NCI-H1694 treated with DMSO at 0.1 percent for 48 hours (cell line): ENCODE measurements at regions not wholly inside any gene's neighbourhood (a gene's known extent, or its start where the extent isn't known, plus 50 kb on each side); places are given as distances from the start of the nearest gene placed in this dataset.
A peak's percentile ranks its signal among the peaks of the same experiment; 100 is the strongest.

Source experiments
- DNase-seq: peaks from one replicate; lab custom pipeline; 2025; lab: John Stamatoyannopoulos, UW

DNA sequence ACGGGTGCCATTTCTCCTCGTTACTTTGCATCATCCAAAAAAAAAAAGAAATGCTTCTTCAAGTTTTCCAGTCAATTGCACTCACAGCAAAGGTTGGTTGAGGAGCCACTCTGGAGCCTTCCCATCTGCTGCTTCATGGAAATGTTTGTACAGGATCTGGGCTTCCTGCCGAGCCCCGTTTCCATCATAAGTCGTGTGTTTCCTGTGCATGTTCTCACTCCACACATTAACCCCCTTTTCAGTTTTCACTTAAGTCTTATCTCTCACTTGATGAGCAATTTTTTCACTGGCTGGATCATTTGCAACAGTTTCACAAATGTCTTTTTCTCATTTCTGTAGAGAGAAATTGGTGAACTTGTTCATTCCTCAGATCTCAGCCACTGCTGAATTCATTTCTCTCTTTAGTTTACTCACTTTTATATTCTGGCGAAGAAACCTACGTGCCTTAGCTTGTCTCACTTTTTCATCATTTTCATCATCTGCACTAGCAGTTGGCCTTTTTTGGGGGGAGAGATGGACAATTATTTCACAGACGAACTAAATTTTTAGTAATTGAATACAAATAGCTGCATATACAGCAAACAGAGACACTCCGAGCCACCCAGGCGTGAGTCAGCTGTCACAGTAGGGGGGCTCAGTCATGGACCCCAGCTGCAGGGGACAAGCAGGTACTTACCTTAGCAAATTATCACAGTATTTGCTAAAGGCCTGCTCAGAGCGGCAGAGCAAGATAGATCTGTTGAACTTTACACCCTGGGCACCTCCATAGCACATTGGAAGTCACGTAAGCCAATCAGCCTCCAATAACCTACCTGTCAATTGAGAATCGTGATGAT lies 750.8 kb upstream of the ID2 start:
- peak; percentile 50 for DNase-seq

DNA sequence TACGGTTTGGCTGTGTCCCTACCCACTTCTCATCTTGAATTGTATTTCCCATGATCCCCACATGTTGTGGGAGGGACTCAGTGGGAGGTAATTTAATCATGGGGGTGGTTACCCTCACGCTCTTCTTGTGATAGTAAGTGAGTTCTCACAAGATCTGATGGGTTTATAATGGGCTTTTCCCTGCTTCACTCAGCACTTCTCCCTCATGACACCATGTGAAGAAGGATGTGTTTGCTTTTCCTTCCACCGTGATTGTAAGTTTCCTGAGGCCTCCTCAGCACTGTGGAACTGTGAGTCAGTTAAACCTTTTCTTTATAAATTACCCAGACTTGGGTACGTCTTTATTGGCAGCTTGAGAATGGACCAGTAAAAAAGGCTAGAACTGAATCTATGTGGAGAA lies 750.0 kb upstream of the ID2 start:
- DNase-seq: no peak

DNA sequence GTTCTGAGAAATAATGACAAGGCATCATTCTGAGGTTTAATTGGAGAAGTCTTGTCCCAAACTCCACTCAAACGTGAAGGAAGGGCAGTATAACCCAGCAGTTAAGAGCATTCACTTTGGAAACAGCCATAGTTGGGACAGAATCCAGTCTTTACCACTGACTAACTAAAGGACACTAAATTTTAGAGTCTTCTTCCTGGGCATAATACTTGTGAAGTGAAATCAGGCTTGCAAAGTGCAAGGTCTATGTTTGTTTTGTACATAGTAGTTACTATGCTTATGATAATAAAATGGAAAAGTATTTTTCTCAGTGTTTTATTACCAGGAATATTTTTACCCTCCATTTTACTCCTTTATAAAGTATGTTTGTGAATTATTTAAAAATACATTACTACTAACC lies 748.2 kb upstream of the ID2 start:
- no peak for DNase-seq

DNA sequence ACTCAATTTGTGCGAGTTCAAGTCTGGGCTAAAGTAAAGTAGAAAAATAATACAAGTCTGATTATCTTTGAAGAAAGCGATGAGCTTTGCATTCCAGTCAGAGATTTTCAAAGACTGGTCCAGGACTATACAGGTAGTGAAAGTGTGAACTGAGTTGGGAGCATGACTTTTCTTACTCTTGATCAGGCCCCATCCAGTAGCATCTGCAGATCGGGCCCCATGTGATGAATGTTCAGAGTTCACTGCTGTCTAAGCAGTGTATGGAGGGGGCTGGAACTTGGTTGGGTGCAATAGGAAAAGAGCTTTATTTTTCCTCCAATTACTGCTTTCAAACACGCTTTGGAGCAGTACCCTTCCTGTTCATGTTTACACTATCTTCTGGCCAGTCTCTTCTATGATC lies 747.4 kb upstream of the ID2 start:
- DNase-seq: no peak

DNA sequence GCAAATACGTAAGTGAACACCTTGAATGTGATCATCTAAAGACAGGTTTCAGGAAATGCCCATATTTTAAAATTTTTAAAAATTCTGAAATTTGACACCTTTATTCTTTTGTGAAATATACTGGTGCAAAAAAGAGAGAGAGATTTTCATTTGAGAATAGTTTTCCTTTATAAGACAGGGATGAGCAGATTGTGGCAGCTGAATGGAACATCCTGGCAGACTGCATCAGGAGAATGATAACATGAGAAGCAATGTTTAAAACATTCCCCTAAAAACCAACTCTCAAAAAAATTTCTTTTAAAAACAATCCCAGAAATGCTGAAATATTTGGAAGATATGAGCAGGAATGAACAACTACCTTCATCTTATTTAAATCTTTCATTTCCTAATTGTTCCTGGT lies 744.8 kb upstream of the ID2 start:
- no peak for DNase-seq

DNA sequence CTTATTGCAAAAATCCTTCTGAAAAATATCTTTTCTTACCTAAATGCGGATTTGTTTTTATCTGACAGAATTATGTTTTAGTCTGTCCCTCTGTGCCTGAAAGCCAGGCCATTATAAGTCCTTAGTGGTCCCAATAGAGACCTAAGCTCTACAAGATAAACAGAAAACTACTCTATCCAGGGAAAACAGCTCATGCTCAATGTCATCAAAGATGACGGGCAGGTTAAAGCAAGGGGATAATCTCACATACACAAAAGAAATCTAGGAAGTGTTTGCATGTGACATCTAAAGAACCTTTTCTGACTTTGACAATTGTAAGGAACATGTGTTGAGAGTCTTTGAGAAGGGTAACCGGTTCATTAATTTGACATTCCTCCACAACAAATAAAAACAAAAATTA lies 741.1 kb upstream of the ID2 start:
- no peak for DNase-seq

DNA sequence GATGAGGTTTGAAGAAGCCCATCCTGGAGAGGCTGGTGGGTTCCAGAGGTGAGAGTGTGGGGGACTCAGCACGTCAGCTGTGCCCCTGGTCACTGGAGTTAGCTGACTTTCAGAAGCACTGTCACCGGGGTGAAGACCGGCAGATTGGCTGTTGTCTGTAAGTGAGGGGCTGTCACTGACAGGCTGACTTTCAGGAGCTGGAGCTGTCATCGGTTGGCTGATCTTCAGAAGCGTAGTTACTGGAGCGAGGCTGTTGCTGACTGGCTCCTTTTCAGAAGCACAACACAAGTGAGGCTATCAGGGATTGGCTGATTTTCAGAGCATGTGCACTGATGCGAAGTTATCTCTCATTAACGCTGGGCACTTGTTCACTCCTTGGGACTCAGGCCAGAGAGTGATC lies 738.4 kb upstream of the ID2 start:
- no peak for DNase-seq

DNA sequence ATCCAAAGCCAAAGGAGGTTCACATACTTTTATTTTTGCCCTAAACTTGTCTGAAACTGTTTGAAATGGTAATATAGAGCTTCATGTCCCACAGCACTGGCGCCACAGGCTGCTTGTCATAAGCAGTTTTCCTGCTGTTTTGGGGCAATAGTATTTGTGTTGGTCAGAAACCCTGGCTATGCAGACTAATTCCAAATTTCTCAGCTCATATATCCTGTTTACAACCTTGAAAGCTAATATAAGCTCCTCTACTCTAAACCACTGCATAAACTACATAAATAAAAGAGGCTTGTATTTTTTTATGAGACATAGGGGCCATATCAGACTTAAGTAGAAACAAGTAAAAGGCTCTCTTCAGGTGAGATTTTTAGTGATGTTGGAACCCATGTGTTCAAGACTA lies 736.8 kb upstream of the ID2 start:
- DNase-seq: no peak

DNA sequence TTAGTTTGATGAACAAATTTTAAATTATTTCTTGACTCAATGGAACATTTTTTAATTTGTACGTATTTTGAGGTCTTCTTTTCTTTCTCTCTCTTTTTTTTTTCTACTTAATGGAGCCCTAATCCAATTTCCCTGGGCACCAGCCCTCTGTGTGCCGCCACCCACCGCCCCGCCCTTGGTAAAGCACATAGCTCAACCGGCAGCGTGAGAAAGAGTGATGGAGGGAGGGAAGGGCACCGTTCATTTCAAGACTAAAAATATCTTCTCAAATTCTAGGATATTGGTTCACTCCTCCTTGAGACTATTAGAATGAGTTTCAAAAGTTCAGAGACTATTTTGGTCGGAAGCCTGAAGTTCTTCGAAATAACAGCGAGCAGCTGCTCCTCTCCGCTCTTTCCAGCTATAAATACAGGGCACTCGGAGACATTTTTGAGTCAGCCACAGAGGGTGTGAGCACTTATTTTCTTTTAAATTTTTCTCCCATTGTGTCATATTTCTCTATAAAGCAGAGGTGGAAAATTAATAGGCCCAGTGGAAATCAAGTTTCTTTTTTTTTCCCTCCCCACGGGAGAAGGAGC lies 731.7 kb upstream of the ID2 start:
- DNase-seq: no peak

DNA sequence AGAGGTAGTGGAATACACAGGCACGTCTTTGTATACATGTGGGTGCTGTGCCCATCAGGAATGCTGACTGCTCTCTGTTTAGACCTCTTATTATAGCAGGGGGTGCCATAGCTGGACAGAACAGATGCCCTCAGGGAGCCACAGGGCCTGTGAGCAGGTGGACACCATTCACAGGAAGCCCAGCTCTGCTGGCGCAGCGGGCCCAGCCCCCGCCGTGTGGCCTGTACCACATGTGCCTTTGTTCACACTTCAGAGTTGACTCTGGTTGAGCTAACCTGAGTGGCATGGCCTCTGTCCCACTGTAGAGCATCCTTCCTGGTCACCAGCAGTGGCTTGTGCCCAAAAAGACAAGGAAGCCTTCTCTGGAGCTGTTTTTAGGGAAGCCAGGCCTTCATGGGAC lies 730.9 kb upstream of the ID2 start:
- no peak for DNase-seq

DNA sequence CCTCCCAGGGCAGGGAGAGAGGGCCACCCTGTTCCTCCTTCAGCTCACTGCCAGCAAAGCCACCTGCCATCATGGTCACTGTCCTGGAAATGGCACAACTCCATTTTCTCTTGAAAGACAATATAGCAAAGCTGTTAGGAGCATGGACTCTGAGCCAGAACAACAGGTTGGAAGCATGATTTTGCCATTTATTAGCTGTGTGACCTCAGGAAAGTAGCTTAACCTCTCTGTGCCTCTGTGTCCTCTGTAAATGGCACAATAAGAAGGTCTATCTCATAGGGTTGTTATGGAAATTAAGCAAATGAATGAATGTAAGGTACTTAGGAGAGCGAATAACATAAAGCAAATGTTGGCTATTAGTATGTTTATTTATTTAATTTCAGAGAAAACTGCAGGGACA lies 730.4 kb upstream of the ID2 start:
- no peak for DNase-seq

DNA sequence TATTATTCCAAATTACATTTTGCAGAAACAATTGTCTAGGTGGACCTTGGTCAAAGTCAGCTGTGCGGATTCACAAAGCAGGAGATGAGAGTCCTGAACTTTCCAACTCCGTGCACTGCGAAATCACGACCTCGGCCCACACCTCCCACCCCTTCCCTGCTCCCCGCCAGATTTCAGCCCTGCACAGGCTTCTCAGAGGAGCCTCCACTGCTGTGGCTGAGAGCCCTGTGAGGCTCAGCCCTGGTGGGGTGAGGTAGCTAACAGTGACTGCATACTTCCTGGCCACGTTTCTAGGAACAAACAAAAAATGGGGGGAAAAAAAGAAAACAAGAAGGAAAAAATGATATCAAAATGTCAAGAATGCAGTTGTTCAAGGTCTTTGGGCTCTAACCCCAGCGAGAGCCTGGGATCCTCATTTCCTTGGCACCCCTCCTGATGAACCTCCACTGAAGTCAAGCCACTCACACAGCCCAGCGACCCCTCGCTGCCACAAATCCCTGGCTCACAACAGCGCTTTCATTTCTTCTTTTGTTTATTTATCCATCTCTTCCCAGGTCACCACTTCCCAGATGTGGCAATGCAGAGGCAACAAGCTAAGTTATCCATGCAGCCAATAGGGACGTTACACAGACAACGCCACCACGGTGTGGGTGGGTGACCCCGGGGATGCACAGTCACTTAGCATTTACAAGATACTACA lies 729.7 kb upstream of the ID2 start:
- DNase-seq: no peak

DNA sequence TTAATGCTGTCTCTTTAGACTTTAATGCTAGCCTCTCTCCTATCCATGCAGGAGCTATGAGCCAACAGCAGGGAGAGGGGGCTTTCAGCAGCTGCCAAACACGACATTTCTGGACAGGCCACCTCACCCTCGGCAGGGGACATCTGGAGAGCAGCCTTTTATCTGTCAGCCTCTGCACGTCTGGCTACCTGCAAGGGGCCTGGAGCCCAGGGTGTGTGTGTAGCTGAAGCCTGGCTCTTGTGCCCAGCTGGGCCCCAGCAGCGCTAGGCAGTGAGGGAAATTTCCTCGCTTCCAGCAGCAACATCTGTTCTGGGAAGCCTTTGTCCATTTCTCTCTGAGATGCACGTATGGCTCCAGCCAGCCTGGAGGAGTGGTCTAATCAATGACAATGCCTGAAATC lies 728.7 kb upstream of the ID2 start:
- DNase-seq: no peak

DNA sequence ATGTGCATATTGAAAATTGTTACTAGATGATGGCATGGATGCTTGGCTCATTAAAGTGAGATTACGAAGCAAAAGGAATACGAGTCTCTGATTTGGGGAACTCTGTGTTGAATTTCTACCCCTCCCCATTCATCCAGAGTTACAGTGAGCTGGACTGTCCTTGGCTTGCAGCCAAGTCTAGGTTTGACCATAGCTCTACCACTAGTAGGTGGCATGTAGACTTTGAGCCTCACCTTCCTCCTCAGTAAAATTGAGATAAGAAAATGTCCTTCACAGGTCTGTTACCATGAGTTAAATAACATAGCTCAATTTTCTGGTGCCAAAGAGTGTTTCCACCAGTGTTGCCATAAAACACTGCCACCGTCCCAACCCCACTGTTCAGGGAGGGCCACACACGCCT lies 727.6 kb upstream of the ID2 start:
- no peak for DNase-seq

DNA sequence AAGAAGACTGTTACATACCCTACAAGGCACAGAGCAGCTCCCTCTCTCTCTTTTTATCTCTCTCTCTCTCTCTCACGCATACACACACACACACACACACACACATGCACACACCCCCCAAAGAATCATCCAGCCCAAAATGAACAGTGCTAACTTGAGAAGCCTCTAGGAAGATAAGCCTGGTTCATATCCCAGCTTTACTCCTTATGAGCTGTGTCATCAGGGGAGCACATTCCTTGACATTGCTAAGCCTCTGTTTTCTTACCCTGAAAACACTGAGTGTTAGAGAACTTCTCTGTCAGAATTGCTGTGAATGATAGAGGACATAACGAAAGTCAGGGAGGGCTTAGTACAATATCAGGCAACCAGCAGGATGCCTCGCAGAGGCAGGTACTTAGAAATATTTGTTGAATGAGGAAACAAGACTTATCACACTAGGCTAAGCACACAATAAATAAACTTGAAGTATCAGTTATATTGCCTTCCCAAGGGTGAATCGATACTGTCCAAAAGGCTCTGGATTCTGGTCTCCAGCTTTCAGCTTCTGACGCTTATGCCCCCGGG lies 725.6 kb upstream of the ID2 start:
- no peak for DNase-seq

DNA sequence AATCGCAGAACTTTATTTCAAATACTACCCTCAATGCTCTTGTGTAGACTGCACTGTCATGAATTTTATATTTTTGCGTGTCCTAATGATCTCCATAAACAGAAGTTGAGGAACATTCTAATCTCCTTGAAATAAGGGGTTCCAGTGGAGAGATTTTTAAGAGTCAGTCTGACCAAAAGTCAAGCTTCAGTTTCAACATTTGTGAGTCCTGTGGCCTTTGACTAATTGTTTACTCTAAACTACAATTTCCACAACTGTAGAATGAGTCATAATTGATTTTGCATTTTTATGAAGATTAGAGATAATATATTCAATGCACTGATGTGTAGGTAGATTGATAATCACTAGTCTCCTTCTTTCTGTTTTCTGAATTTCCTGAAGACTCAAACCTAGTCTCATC lies 720.3 kb upstream of the ID2 start:
- DNase-seq: no peak

DNA sequence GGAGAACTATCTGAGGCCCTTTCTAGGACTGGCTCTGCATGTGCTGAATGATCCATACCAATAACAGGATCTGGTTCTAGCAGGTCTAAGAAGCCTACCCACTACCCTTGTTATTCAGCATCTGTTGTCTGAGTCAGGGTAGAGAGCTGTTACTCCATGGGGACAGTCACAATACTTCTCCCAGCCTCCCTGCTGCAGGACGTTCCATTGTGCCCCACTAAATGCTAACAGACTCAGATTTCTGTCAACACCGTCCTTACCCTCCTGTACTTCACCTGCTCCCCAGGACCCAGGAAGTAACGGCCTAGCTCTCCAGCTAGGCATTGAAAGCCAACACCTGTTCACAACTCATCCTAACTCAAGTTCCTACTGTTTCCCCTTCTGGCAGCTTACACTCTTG lies 719.7 kb upstream of the ID2 start:
- no peak for DNase-seq

DNA sequence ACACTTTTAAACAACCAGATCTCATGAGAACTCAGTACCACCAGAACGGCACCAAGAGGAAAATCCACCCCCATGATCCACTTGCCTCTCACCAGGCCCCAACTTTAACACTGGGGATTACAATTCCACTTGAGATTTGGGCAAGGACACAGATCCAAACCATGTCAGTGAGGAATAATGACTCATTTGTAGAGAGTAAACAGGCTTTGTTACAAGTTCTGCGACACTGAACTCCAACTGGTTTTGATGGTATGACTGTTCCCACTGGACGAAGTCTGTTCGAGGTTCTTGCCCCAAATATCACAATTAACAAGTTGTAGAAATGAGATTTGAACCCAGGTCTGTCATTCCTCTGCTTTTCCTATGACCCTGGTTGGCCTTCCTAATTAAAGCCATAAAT lies 718.1 kb upstream of the ID2 start:
- no peak for DNase-seq

DNA sequence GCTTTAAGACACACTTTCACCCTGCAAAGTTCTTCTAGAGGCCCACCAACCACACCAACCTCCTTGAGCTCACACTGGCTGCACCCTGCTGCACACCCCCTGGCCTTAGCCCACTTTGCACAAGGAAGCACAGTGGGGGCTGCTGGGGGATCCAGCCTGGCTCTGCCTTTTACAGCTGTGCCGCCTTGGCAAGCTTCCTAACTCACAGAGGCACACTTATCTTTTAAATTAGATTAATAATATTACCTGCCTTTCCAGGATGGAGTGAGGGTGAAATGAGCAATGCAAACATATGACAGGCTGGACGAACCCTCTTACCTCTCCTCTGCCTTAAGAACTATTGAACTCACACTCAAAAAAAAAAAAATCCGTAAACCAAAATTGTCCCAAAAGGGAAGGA lies 715.8 kb upstream of the ID2 start:
- no peak for DNase-seq

DNA sequence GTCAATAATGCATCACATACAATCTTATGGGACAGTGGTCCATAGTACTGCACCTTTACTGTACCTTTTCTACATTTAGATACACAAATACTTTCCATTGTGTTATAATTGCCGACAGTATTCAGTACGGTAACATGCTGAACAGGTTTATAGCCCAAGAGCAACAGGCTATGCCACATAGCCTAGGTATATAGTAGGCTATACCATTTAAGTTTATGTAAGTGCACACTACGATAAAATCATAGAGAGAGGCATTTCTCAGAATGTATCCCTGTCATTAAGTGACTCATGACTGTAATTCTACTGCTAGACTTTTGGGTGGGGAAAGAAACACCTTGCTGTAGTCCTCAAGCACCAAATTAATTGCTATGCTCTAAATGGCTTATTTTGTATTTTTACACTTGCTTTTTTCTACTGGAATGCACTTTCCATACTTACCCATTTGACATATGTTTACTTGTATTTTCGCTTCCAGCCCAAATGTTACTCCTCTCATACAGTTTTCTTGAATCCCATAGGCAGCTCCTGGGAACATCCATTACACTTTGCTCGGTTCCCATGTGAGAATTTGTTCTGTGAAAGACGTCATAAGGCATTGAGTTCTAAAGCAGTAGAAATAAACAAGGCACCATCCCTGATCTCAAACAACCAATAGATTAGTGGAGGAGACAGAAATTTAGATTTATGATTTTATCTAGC lies 714.0 kb upstream of the ID2 start:
- no peak for DNase-seq

DNA sequence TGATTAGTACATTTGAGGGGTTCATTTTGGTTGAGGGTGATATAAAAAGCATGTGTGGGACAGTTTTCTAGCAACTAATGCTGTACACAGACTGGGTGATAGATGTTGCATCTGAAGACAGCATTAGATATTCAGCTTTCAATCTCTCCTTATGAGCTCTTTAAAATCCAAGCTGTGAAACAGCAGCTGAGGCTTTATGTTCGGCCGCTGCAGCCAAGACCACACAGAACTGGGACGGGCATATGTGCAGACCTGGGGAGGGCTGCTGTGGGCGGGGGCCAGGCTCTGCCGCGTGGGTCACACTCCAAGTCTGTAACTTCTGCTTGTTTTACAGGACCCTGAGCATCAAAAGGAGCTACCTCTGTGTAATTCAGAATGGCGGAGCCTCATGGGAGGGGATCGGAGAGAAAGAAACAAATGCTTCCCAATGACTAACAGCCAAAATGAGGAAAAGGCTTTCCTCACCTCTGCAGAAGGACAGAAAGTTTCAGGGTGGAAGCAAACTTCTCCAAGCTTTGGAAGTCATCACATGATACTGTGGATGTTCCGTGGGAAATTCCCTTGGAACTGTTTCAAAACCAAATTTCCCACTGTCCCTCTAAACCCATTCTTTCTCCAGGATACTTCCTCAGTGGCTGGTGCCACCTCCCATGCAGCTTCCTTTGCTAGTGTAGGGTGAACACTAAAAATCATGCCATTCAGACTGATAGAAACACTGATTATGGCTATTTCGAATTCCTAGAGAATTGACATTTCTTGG lies 711.9 kb upstream of the ID2 start:
- DNase-seq: no peak

DNA sequence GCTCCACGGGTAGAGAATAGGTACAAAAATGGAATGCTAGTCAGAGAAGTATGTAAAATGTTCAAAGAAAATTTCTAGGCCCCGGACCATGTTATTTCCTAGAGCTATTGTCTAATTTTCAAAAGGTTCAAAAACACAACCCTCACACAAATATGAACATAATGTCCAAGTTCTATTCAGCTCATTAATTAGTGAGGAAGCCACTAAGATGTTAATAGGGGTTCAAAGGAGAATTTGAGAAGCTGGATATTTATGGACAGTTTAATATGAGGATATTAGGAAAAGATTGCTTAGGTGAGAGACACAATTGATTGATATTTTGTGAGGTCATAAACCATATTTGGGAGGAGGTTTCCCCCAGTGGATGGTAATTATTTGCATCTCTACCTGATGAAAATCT lies 710.6 kb upstream of the ID2 start:
- DNase-seq: no peak
